HFF-Myc (cell line): ENCODE measurements at regions not wholly inside any gene's neighbourhood (a gene's known extent, or its start where the extent isn't known, plus 50 kb on each side); places are given as distances from the start of the nearest gene placed in this dataset.
"Not testable (repeated sequence)": the region's sequence is repeated elsewhere in the genome, so short reads cannot be mapped to it uniquely, and the experiment has no call there.

Source experiments
- DNase-seq: peaks from one replicate; pipeline ENCODE4 v3.0.0-alpha.2; 2011; ENCODE audit warnings: low read depth; ENCODE audit errors: extremely low read depth
- H3K4me3 ChIP-seq: replicated peaks from 2 replicates; pipeline ENCODE4 v1.5.1; 2011; ENCODE audit warnings: low read depth, mild to moderate bottlenecking, control low read depth, low read length
- CTCF ChIP-seq: IDR thresholded peaks from 2 replicates; pipeline ENCODE4 v1.5.1; 2012; ENCODE audit warnings: mild to moderate bottlenecking, low read depth, low read length, control low read depth; ENCODE audit errors: missing control alignments

DNA sequence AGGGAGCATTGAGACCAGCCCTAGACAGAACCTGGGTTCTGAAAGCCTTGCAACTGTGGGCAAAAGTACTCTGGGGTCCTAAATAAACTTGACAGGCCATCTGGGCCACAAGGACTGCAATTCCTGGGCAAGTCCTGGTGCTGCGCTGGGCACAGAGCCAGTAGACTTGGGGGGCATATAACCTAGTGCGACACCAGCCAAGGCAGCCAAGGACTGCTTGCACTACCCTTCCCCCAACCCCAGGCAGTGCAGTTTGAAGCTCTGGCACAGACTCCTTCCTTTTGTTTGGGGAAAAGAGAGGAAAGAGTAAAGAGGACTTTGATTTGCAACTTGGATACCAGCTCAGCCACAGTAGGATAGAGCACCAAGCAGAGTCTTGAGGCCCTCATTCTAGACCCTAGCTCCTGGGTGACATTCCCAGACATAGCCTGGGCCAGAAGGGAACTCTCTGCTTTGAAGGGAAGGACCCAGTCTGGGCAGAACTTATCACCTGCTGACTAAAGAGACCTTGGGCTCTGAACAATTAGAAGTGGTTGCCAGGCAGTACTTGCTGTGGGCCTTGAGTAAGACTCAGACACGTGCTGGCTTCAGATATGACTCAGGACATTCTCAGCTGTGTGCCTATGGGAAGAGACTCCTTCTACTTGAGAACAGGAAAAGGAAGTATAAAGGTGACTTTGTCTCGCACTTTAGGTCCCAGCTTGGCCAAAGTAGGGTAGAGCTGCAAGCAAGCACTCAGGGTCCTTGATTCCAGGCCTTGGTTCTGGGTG lies 522.8 kb downstream of the GLUD2 start:
- no peak for DNase-seq
- no peak overlapping the region for H3K4me3 ChIP-seq
- TF ChIP-seq CTCF, result no peak

- no peak for DNase-seq
- no peak for TF ChIP-seq CTCF
- no peak overlapping the region for H3K4me3 ChIP-seq
Measured at GRCh38 chrX:121571333-121571732, 523.9 kb downstream of the GLUD2 start.

DNA sequence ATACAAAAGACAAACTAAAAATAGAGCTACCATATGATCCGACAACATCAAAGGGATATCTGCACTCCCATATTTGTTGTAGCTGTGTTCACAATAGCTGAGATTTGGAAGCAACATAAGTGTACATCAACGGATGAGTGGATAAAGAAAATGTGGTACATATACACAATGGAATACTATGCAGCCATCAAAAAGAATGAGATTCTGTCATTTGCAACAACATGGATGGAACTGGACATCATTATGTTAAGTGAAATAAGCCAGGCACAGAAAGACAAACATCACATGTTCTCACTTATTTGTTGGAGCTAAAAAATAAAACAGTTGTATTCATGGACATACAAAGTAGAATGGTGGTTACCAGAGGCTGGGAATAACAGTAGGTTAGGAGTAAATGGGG lies 527.0 kb downstream of the GLUD2 start:
- DNase-seq, H3K4me3 ChIP-seq: not testable (repeated sequence)

DNA sequence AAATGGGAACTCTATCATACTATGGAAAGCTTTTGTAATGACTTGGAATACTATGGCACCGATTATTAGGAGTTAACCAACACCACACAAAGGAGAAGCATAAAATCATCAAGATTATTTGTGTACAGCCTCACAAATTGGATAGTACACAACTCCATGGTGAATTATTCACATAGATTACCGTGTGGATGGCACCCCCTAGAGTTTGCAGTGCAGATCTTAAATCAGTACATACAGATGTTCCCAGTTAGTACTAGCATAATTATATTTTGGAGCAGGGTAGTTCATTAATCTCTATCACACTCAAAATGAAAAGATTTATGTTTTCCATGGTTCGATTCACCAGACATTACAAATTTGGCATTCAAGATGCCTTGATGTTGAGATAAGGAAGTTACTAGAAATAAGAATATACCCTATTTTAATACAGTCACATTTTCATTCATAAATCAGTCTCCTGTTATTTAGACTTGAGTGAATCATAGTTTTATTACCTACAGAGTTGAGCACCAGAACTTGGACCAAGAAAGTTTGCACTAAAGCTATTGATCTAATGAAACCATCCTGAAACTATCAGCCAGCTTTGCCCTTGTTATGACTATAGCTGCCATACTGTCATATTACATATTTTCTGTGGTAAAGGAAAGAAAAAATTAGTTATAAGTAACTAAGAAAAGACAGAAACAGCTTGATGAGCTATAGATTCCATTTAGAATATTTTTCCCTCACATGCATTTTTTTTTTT lies 531.8 kb downstream of the GLUD2 start:
- peak; percentile 0 for DNase-seq
- no peak overlapping the region for H3K4me3 ChIP-seq
- TF ChIP-seq CTCF, result no peak

GRCh38 chrX:121581885-121582284 lies 534.5 kb downstream of the GLUD2 start:
- DNase-seq, result no peak
- H3K4me3 ChIP-seq, result no peak overlapping the region
- TF ChIP-seq CTCF, result no peak

GRCh38 chrX:121585626-121586025 lies 538.2 kb downstream of the GLUD2 start:
- no peak for TF ChIP-seq CTCF
- no peak overlapping the region for H3K4me3 ChIP-seq
- DNase-seq, result no peak

DNA sequence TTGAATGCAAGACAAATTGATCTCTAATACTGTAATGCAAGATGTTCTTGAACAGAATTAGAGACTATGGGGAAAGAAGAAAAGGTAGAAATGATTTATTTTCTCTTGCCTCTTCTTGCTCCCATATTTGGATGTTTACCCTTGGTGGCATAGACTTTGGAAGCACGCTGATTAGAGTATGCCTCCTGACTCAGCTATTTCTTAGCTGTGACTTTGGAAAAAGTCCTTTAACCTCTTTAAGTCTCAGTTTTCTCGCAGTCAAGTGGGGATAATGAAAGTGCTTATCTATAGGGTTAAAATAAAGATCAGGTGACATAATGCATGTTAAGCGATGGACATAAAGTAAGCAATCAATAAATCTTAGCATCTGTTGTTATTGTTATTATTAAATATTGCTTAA lies 545.5 kb downstream of the GLUD2 start:
- DNase-seq, result no peak
- no peak overlapping the region for H3K4me3 ChIP-seq
- no peak for TF ChIP-seq CTCF
